ENCODE measurements at regions not wholly inside any gene's neighbourhood (a gene's known extent, or its start where the extent isn't known, plus 50 kb on each side); places are given as distances from the start of the nearest gene placed in this dataset.

GRCh38 chr5:19047277-19047676 lies 940.7 kb downstream of the CDH18 start:
- H4K8ac ChIP-seq (ENCODE audit: extremely low read depth, insufficient read depth, low read length), result no peak overlapping the region; the same call in 1 of the 2 replicates
- no peaks in the 10 kb centered on the region for H3K79me2 ChIP-seq (ENCODE audit: control insufficient read depth in 1 of 2, insufficient read depth in 2 of 2, low read length in 2 of 2)
- DNase-seq (ENCODE audit: low read depth in 1 of 2, low spot score in 2 of 2) (peak in 1 of 2 experiments; percentile 38), FAIRE-seq (no peak)
- H3K27ac ChIP-seq (ENCODE audit: low read depth, low read length), result no peak overlapping the region
- no peak overlapping the region for H3K4me3 ChIP-seq (ENCODE audit: extremely low read depth in 1 of 4, insufficient read depth in 2 of 4, low read depth in 3 of 4, low read length in 4 of 4)
- H3K9me3 ChIP-seq (ENCODE audit: insufficient read depth in 2 of 2, low read depth in 1 of 2, low read length in 1 of 2), result no peaks in the 10 kb centered on the region
- no peak overlapping the region for H4K91ac ChIP-seq (replicated peaks; ENCODE audit: insufficient read length, low read length)
- no peak overlapping the region for H3K4ac ChIP-seq (replicated peaks; ENCODE audit: insufficient read length, low read depth, low read length)
- no peak overlapping the region for H3K23ac ChIP-seq (ENCODE audit: insufficient read length)
- no peaks in the 10 kb centered on the region for H3K36me3 ChIP-seq (ENCODE audit: control insufficient read depth in 2 of 4, insufficient read depth in 4 of 4, low read length in 3 of 4)
- no peak overlapping the region for H2BK20ac ChIP-seq (ENCODE audit: low read length)
- no peak overlapping the region for H2AFZ ChIP-seq (ENCODE audit: low read length)
- no peak overlapping the region for H2BK12ac ChIP-seq (ENCODE audit: low read depth, low read length)
- no peak overlapping the region for H3K4me2 ChIP-seq (ENCODE audit: insufficient read depth in 1 of 2, low read depth in 2 of 2, low read length in 2 of 2)
- no peak overlapping the region for H3K18ac ChIP-seq (ENCODE audit: extremely low read depth, low read length)
- no peak overlapping the region for H2AK5ac ChIP-seq (ENCODE audit: low read depth, low read length)
- H2BK5ac ChIP-seq (ENCODE audit: low read depth, low read length), result no peak overlapping the region
- no peak overlapping the region for H3K14ac ChIP-seq (ENCODE audit: insufficient read length)
- H3K79me1 ChIP-seq (ENCODE audit: low read depth, low read length), result no peaks in the 10 kb centered on the region
- no peak overlapping the region for H3K56ac ChIP-seq (replicated peaks; ENCODE audit: insufficient read length, low read depth, low read length)
- no peaks in the 10 kb centered on the region for H3K27me3 ChIP-seq (replicated peaks in 1 of 4; ENCODE audit: control insufficient read depth in 3 of 4, extremely low read depth in 1 of 4, insufficient read depth in 3 of 4, low read length in 3 of 4)
- no peak overlapping the region for H4K5ac ChIP-seq (ENCODE audit: insufficient read length, low read depth, low read length)
- no peaks in the 10 kb centered on the region for H4K20me1 ChIP-seq (replicated peaks in 1 of 2; ENCODE audit: control insufficient read depth in 1 of 2, insufficient read depth in 2 of 2, low read length in 2 of 2)
- H3K23me2 ChIP-seq (ENCODE audit: low read depth, low read length), result no peaks in the 10 kb centered on the region
- H3K9ac ChIP-seq (replicated peaks in 1 of 4; ENCODE audit: extremely low read depth in 1 of 4, low read depth in 3 of 4, low read length in 3 of 4), result no peak overlapping the region
- no peak overlapping the region for H2BK120ac ChIP-seq (replicated peaks; ENCODE audit: low read depth, low read length)
- POLR2A ChIA-PET (ENCODE audit: partially characterized antibody), result no interaction called here
- CTCF ChIA-PET (ENCODE audit: partially characterized antibody), result interaction anchor here (1.3 kb wide), 1 partner anchor 10 kb away, joined by 3 read pairs; no protein-coding TSS in a partner anchor
- no peak overlapping the region for H2BK15ac ChIP-seq (ENCODE audit: low read length)
- 86% methylated on average over 9 of the region's 9 CpGs; no CpG with 5 or more reads in 1 of the 2 experiments for WGBS, 2 experiments (ENCODE audit: extremely low coverage in 1 of 2, insufficient coverage in 1 of 2, insufficient read length in 1 of 2, insufficient replicate concordance in 2 of 2, low coverage in 1 of 2, low lambda C conversion rate in 2 of 2, missing lambda C conversion rate in 1 of 2)
- H3K4me1 ChIP-seq (replicated peaks in 1 of 4; ENCODE audit: control insufficient read depth in 3 of 4, insufficient read depth in 4 of 4, low read length in 3 of 4), result no peaks in the 10 kb centered on the region
- TF ChIP-seq KDM5A (IDR thresholded peaks at IDR 0.05; ENCODE audit: low read length) (no peak), SP1 (IDR thresholded peaks at IDR 0.05; ENCODE audit: low read depth, low read length) (no peak), TAF1 (IDR thresholded peaks at IDR 0.05; ENCODE audit: low read depth, low read length) (no peak), RAD21 (IDR thresholded peaks at IDR 0.05 in 1 of 2, conservative IDR thresholded peaks at IDR 0.05 in 1 of 2; ENCODE audit: low read depth in 2 of 2, low read length in 2 of 2) (no peak), EZH2 (IDR thresholded peaks at IDR 0.05; ENCODE audit: low read depth, low read length, severe bottlenecking) (no peak), GTF2F1 (IDR thresholded peaks at IDR 0.05; ENCODE audit: borderline replicate concordance, low read depth, low read length) (no peak), POLR2A (IDR thresholded peaks at IDR 0.05; ENCODE audit: control extremely low read depth in 1 of 2, low read depth in 2 of 2, low read length in 2 of 2) (no peak), ZNF274 (IDR thresholded peaks at IDR 0.05; ENCODE audit: borderline replicate concordance, extremely low read depth, low read length) (no peak), MAFK (IDR thresholded peaks at IDR 0.05; ENCODE audit: low read depth, low read length) (no peak), SUZ12 (IDR thresholded peaks at IDR 0.05; ENCODE audit: low read length) (no peak), SRF (IDR thresholded peaks at IDR 0.05; ENCODE audit: low read depth, low read length) (no peak), BACH1 (IDR thresholded peaks at IDR 0.05; ENCODE audit: low read length) (no peak), USF2 (IDR thresholded peaks at IDR 0.05; ENCODE audit: low read length) (no peak), CEBPB (IDR thresholded peaks at IDR 0.05; ENCODE audit: low read depth, low read length) (no peak), YY1 (IDR thresholded peaks at IDR 0.05; ENCODE audit: low read depth, low read length) (peak; percentile 93)

All from H1 (cell line).